A673 (cell line): ENCODE measurements at regions not wholly inside any gene's neighbourhood (a gene's known extent, or its start where the extent isn't known, plus 50 kb on each side); places are given as distances from the start of the nearest gene placed in this dataset.

Source experiments
- CTCF ChIP-seq: fragments of 300-800, 200-600 bp; sonication (generic); conservative IDR thresholded peaks from 2 replicates; pipeline ENCODE4 v1.5.1; 2017; ENCODE audit warnings: low read depth, mild to moderate bottlenecking, antibody characterized with exemption, low read length, moderate library complexity, mixed read lengths
- EZH2 ChIP-seq: fragments of 200-600 bp; sonication (generic); IDR thresholded peaks from 2 replicates; pipeline ENCODE4 v1.6.1; 2017; ENCODE audit warnings: borderline replicate concordance, low read depth, mild to moderate bottlenecking, mixed read lengths, antibody characterized with exemption, low read length; ENCODE audit not compliant: poor library complexity, severe bottlenecking

GRCh38 chr3:25029820-25030219 lies 398.2 kb upstream of the RARB start:
- no peak for TF ChIP-seq CTCF
- no peak for TF ChIP-seq EZH2
